ENCODE measurements at regions not wholly inside any gene's neighbourhood (a gene's known extent, or its start where the extent isn't known, plus 50 kb on each side); places are given as distances from the start of the nearest gene placed in this dataset.

DNA sequence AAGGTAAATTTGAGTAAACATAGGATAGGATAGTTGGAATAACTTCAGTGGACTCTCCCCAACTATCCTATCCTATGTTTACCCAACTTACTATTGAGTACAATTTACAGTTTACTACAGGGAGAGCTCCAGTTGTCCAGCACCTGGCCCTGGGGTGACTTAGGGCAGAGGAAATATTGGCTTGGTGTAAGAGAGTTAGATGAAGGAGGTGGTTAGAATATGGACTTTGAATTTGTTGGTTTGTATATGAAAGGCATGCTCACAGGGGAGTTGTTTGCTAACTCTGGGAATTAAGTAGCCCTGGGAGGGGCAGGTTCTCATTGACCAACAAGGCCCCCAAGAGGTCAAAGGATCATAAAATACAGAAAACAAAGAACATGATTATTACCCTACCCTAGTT is 497.7 kb downstream of the ARL4A start:
- TF ChIP-seq EZH2 (IDR thresholded peaks at IDR 0.05), result no peak
- no peak for TF ChIP-seq POLR2AphosphoS5 (IDR thresholded peaks at IDR 0.05; ENCODE audit: borderline replicate concordance, low read depth, low read length)
- no peak for TF ChIP-seq FOXP2 (optimal IDR thresholded peaks at IDR 0.05; ENCODE audit: control extremely low read depth, extremely low read length, insufficient read depth)
